Spleen (tissue), 11 donors: ENCODE measurements at regions not wholly inside any gene's neighbourhood (a gene's known extent, or its start where the extent isn't known, plus 50 kb on each side); places are given as distances from the start of the nearest gene placed in this dataset.

Source experiments
- DNase-seq: peaks from one replicate; pipeline ENCODE4 v3.0.0-alpha.2; 2020
- H3K27ac ChIP-seq, 8 donors: fragments of 200-600 bp; sonication (generic) in 7 of 8; 1 replicate in 4 of 8; 2 replicates in 4 of 8; pipeline versions ENCODE4 v1.5.0 to v1.8.0; 2016 to 2021; ENCODE audit warnings: inconsistent platforms in 4 of 8, mild to moderate bottlenecking in 4 of 8, moderate library complexity in 1 of 8
- H3K27me3 ChIP-seq, 7 donors: fragments of 200-600 bp; sonication (generic) in 6 of 7; replicated peaks in 1 of 7; 1 replicate in 4 of 7; 2 replicates in 3 of 7; pipeline versions ENCODE4 v1.5.0 to v1.8.0; 2016 to 2021; ENCODE audit warnings: inconsistent platforms in 3 of 7, mild to moderate bottlenecking in 1 of 7
- H3K36me3 ChIP-seq, 6 donors: fragments of 200-600 bp; sonication (generic) in 5 of 6; 1 replicate in 4 of 6; 2 replicates in 2 of 6; pipeline versions ENCODE4 v1.5.0 to v1.8.0; 2016 to 2021; ENCODE audit warnings: inconsistent platforms in 2 of 6
- H3K4me1 ChIP-seq, 6 donors: fragments of 200-600 bp; sonication (generic) in 5 of 6; 1 replicate in 3 of 6; 2 replicates in 3 of 6; pipeline versions ENCODE4 v1.5.0 to v1.8.0; 2016 to 2021; ENCODE audit warnings: inconsistent platforms in 3 of 6
- H3K4me3 ChIP-seq, 8 donors: fragments of 200-600 bp; sonication (generic) in 7 of 8; 1 replicate in 4 of 8; 2 replicates in 4 of 8; pipeline versions ENCODE4 v1.5.0 to v1.8.0; 2016 to 2021; ENCODE audit warnings: inconsistent platforms in 4 of 8, mild to moderate bottlenecking in 4 of 8, moderate library complexity in 2 of 8
- H3K9me3 ChIP-seq, 8 donors: fragments of 200-600 bp; sonication (generic) in 7 of 8; 1 replicate in 4 of 8; 2 replicates in 4 of 8; pipeline versions ENCODE4 v1.5.0 to v1.8.0; 2016 to 2021; ENCODE audit warnings: inconsistent platforms in 4 of 8
- POLR2A ChIP-seq, 3 donors: fragments of 450-650 bp; IDR thresholded peaks; one replicate each; pipeline ENCODE4 v1.5.1; 2017; ENCODE audit warnings: antibody characterized with exemption in 3 of 3, mild to moderate bottlenecking in 1 of 3
- POLR2AphosphoS5 ChIP-seq, 3 donors: sonication (generic); formaldehyde crosslinking; IDR thresholded peaks; one replicate each; pipeline ENCODE4 v1.5.1; 2017; ENCODE audit warnings: antibody characterized with exemption in 3 of 3
- WGBS, 5 donors: extraction: QIAGEN DNeasy Blood & Tissue Kit in 3 of 5; methylation state at CpG; one replicate each; pipeline versions ENCODE4 v1.1.5 to v1.1.7; 2013 to 2018; 5-methylcytosine and 5-hydroxymethylcytosine counted together
- intact Hi-C: fragments of 100-400 bp; cut with DNase I; formaldehyde crosslinking; loops from one replicate; pipeline ENCODE4 v1.15.0; 2023; ENCODE audit warnings: low total_unique reads
- TF ChIP-seq, protein P1 (sequence below), 11 experiments: fragments of 200-600 bp in 7 of 11; fragments of 450-650 bp in 4 of 11; sonication (generic) in 4 of 11; IDR thresholded peaks in 8 of 11; conservative IDR thresholded peaks in 3 of 11; 1 replicate in 7 of 11; 2 replicates in 4 of 11; pipeline versions ENCODE4 v1.4.0 to v1.8.0; 2016 to 2021; ENCODE audit warnings: antibody characterized with exemption in 11 of 11, inconsistent platforms in 4 of 11, mild to moderate bottlenecking in 1 of 11
- donor health status: healthy with polysubstance abuse.
- donor health status: DM: no; HTN: no; CAD: no; lungs with moderate emphysema.
- donor health status: DM: no; HTN: no; CAD: no.
- donor health status: Bipolar disorder and iron deficiency.
- donor health status: healthy.
- donor health status: DM: no; HTN: no; CAD: no.
- donor health status: DM: yes; HTN: yes; CAD: no.

DNA sequence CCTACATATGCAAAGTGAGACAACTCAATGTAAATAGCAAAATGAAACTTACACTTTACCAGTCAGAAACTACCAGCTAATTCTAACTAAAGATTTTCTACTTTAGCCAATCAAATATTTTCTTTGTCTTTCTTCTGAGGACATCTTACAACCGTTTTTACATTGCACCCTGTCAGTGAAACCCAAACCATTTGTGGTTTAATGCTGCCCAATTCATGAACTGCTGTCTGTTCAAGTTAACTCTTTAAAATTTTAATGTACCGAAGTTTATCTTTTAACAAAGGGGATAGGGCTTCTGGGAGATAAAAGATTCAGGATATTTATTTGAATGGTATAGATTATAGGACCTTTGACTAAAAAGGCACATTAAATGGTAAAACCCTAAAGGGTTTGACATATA lies 121.3 kb upstream of the HDDC2 start:
- H3K27me3 ChIP-seq = no peaks in the 10 kb centered on the region
- H3K4me1 ChIP-seq = no peaks in the 10 kb centered on the region
- no peaks in the 10 kb centered on the region for H3K9me3 ChIP-seq
- intact Hi-C loops = no loop called here
- TF ChIP-seq, protein P1, sequence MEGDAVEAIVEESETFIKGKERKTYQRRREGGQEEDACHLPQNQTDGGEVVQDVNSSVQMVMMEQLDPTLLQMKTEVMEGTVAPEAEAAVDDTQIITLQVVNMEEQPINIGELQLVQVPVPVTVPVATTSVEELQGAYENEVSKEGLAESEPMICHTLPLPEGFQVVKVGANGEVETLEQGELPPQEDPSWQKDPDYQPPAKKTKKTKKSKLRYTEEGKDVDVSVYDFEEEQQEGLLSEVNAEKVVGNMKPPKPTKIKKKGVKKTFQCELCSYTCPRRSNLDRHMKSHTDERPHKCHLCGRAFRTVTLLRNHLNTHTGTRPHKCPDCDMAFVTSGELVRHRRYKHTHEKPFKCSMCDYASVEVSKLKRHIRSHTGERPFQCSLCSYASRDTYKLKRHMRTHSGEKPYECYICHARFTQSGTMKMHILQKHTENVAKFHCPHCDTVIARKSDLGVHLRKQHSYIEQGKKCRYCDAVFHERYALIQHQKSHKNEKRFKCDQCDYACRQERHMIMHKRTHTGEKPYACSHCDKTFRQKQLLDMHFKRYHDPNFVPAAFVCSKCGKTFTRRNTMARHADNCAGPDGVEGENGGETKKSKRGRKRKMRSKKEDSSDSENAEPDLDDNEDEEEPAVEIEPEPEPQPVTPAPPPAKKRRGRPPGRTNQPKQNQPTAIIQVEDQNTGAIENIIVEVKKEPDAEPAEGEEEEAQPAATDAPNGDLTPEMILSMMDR (IDR thresholded peaks at IDR 0.05 in 8 of 11, conservative IDR thresholded peaks at IDR 0.05 in 3 of 11) = no peak
- TF ChIP-seq POLR2A (IDR thresholded peaks at IDR 0.05) (no peak), POLR2AphosphoS5 (IDR thresholded peaks at IDR 0.05) (no peak)
- H3K36me3 ChIP-seq = no peaks in the 10 kb centered on the region
- whole genome bisulfite sequencing, 5 donors = 50 to 76% (median 60%) methylated on average over 2 of the region's 2 CpGs
- no peak overlapping the region for H3K27ac ChIP-seq
- DNase-seq = no peak
- no peak overlapping the region for H3K4me3 ChIP-seq

DNA sequence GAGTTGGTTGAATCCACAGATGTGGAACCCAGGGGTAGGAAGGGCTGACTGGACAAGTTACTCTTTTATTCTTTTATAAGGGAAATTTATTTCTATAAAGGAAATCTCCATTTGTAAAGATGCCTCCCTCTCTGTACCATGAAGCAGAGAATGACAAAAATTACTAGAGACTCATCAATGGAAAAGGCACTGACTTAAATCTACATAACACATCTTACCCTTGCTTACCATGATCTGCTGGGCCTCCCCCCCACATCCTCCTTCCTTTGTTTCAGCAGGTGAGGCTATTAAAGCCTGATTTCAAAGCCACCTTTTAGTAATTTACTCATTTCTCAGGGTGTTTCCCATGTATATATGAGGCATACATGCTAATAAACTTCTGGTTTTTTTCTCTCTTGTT lies 130.2 kb upstream of the HDDC2 start:
- Histone ChIP-seq H3K27ac (no peak overlapping the region), H3K9me3 (no peaks in the 10 kb centered on the region), H3K27me3 (no peaks in the 10 kb centered on the region), H3K36me3 (no peaks in the 10 kb centered on the region), H3K4me3 (no peak overlapping the region), H3K4me1 (no peaks in the 10 kb centered on the region)
- TF ChIP-seq, protein P1 (IDR thresholded peaks at IDR 0.05 in 8 of 11, conservative IDR thresholded peaks at IDR 0.05 in 3 of 11) = no peak
- TF ChIP-seq POLR2A (IDR thresholded peaks at IDR 0.05) = no peak
- TF ChIP-seq POLR2AphosphoS5 (IDR thresholded peaks at IDR 0.05) = no peak
- no peak for DNase-seq
- intact Hi-C loops = no loop called here

DNA sequence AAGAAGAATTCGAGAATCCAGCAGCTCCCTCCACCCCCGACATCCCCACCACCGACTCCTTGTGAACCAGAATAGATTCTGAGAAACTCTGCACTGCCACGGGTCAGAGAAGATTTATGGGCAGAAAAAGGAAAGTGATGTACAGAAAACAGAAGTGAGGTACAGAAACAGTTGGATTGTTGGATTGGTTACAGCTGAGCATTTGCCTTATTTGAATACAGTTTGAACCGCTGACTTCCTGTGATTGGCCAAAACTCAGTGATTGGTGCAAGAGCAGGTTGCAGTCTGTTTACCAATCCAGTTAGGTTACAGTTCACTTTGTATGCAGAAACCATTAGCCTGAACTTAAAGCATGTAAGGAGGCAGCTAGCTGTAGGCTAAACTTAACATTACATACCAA lies 131.2 kb upstream of the HDDC2 start:
- 18 to 44% (median 33%) methylated on average over 5 of the region's 5 CpGs for WGBS, 5 donors
- Histone ChIP-seq H3K27ac (no peak overlapping the region), H3K36me3 (no peaks in the 10 kb centered on the region), H3K4me1 (no peaks in the 10 kb centered on the region), H3K4me3 (no peak overlapping the region), H3K27me3 (no peaks in the 10 kb centered on the region), H3K9me3 (no peaks in the 10 kb centered on the region)
- intact Hi-C loops = no loop called here
- no peak for DNase-seq
- TF ChIP-seq, protein P1 (IDR thresholded peaks at IDR 0.05 in 8 of 11, conservative IDR thresholded peaks at IDR 0.05 in 3 of 11) = no peak
- TF ChIP-seq POLR2A (IDR thresholded peaks at IDR 0.05) (no peak), POLR2AphosphoS5 (IDR thresholded peaks at IDR 0.05) (no peak)

DNA sequence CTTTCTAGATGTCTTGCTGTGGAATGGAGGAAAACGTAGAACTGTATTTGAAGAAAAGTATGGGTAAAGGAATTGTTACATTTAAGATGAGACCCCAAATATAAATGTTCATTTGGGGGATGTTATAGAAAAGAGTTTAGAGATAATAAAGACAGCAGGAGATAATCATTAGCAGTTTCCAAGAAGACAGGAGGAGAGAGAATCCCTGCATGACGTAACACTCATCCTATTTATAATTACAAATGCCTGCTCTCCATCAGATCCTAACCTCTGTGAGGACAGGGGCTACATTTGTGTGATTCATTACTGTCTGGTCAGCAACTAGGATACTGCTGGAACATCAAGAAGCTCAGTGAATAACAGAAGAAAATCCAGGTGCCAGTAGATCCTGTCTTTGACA lies 133.0 kb upstream of the HDDC2 start:
- intact Hi-C loops = no loop called here
- Histone ChIP-seq H3K4me1 (no peaks in the 10 kb centered on the region), H3K9me3 (no peaks in the 10 kb centered on the region), H3K27ac (no peak overlapping the region), H3K27me3 (no peaks in the 10 kb centered on the region), H3K36me3 (no peaks in the 10 kb centered on the region), H3K4me3 (no peak overlapping the region)
- WGBS, 5 donors = 81 to 96% (median 88%) methylated on average over 2 of the region's 2 CpGs
- DNase-seq = no peak
- TF ChIP-seq POLR2A (IDR thresholded peaks at IDR 0.05) (no peak), POLR2AphosphoS5 (IDR thresholded peaks at IDR 0.05) (no peak)
- TF ChIP-seq, protein P1 (IDR thresholded peaks at IDR 0.05 in 8 of 11, conservative IDR thresholded peaks at IDR 0.05 in 3 of 11) = no peak
